Erythroblast (primary cell): ENCODE measurements at regions not wholly inside any gene's neighbourhood (a gene's known extent, or its start where the extent isn't known, plus 50 kb on each side); places are given as distances from the start of the nearest gene placed in this dataset.

Source experiments
- DNase-seq, 2 experiments: peaks; one replicate each; lab custom pipeline; 2025; lab: John Stamatoyannopoulos, UW
- GATA1 ChIP-seq: IDR thresholded peaks from 2 replicates; pipeline ENCODE4 v1.6.1; 2011; ENCODE audit warnings: low read depth, mild to moderate bottlenecking, control low read depth, low read length, moderate library complexity
- POLR2A ChIP-seq: IDR thresholded peaks from 2 replicates; pipeline ENCODE4 v1.6.1; 2011; ENCODE audit warnings: mild to moderate bottlenecking, low read length

GRCh38 chr5:75002271-75002670 is 50.1 kb downstream of the GCNT4 start:
- DNase-seq, result no peak
- TF ChIP-seq POLR2A (no peak), GATA1 (no peak)

- DNase-seq, result no peak
- TF ChIP-seq GATA1, result no peak
- no peak for TF ChIP-seq POLR2A
These were observed 56.4 kb downstream of the GCNT4 start for GRCh38 chr5:74995926-74996325.

- no peak for DNase-seq
- TF ChIP-seq GATA1, result no peak
- TF ChIP-seq POLR2A, result no peak
These were observed 57.5 kb downstream of the GCNT4 start for GRCh38 chr5:74994826-74995225.

- no peak for TF ChIP-seq GATA1
- TF ChIP-seq POLR2A, result no peak
- no peak for DNase-seq
These were observed 58.6 kb downstream of the GCNT4 start for GRCh38 chr5:74993743-74994142.

GRCh38 chr5:74992791-74993190 is 59.6 kb downstream of the GCNT4 start:
- no peak for DNase-seq
- TF ChIP-seq GATA1 (no peak), POLR2A (no peak)

GRCh38 chr5:74991522-74991921 is 60.8 kb downstream of the GCNT4 start:
- no peak for DNase-seq
- TF ChIP-seq GATA1, result no peak

- TF ChIP-seq POLR2A (no peak), GATA1 (no peak)
- no peak for DNase-seq
These were observed 62.2 kb downstream of the GCNT4 start for GRCh38 chr5:74990194-74990593.

GRCh38 chr5:74988273-74988983 is 63.9 kb downstream of the GCNT4 start:
- TF ChIP-seq POLR2A (no peak), GATA1 (no peak)
- no peak for DNase-seq

GRCh38 chr5:74978345-74978744 is 74.0 kb downstream of the GCNT4 start:
- DNase-seq, result no peak
- TF ChIP-seq POLR2A, result no peak

GRCh38 chr5:74977471-74977870 is 74.9 kb downstream of the GCNT4 start:
- DNase-seq, result peak in 1 of 2 experiments; percentile 29
- TF ChIP-seq POLR2A (no peak), GATA1 (no peak)

GRCh38 chr5:74976651-74977050 is 75.7 kb downstream of the GCNT4 start:
- TF ChIP-seq POLR2A, result no peak
- no peak for TF ChIP-seq GATA1
- DNase-seq, result peak; percentile 57 to 84

GRCh38 chr5:74975582-74975981 is 76.8 kb downstream of the GCNT4 start:
- no peak for DNase-seq
- no peak for TF ChIP-seq GATA1
- no peak for TF ChIP-seq POLR2A

- DNase-seq, result no peak
- TF ChIP-seq GATA1 (no peak), POLR2A (no peak)
These were observed 77.8 kb downstream of the GCNT4 start for GRCh38 chr5:74974451-74975091.

- no peak for DNase-seq
- TF ChIP-seq POLR2A, result no peak
- no peak for TF ChIP-seq GATA1
These were observed 78.7 kb downstream of the GCNT4 start for GRCh38 chr5:74973694-74974093.
